Suprapubic skin (tissue), 4 donors: ENCODE measurements at regions not wholly inside any gene's neighbourhood (a gene's known extent, or its start where the extent isn't known, plus 50 kb on each side); places are given as distances from the start of the nearest gene placed in this dataset.

Source experiments
- DNase-seq, 2 donors: peaks; one replicate each; pipeline ENCODE4 v3.0.0-alpha.2; 2019; ENCODE audit warnings: low spot score in 2 of 2
- H3K27ac ChIP-seq: fragments of 200-600 bp; sonication (generic); one replicate; pipeline ENCODE4 v1.5.1; 2019
- H3K27me3 ChIP-seq: fragments of 200-600 bp; sonication (generic); one replicate; pipeline ENCODE4 v1.5.1; 2019
- H3K36me3 ChIP-seq: fragments of 200-600 bp; sonication (generic); one replicate; pipeline ENCODE4 v1.5.1; 2019
- H3K4me1 ChIP-seq: fragments of 200-600 bp; sonication (generic); one replicate; pipeline ENCODE4 v1.5.1; 2019
- H3K4me3 ChIP-seq: fragments of 200-600 bp; sonication (generic); one replicate; pipeline ENCODE4 v1.5.1; 2019; ENCODE audit warnings: mild to moderate bottlenecking
- H3K9me3 ChIP-seq: fragments of 200-600 bp; sonication (generic); one replicate; pipeline ENCODE4 v1.5.1; 2019
- CTCF ChIP-seq, 2 donors: fragments of 200-600 bp in 1 of 2; fragments of 450-650 bp in 1 of 2; sonication (generic) in 1 of 2; IDR thresholded peaks; one replicate each; pipeline ENCODE4 v1.5.1; 2016 to 2019; ENCODE audit warnings: antibody characterized with exemption in 2 of 2, mild to moderate bottlenecking in 1 of 2, moderate library complexity in 1 of 2
- EP300 ChIP-seq: sonication (generic); formaldehyde crosslinking; IDR thresholded peaks from one replicate; pipeline ENCODE4 v1.6.1; 2017; ENCODE audit warnings: antibody characterized with exemption
- POLR2A ChIP-seq, 2 donors: fragments of 450-650 bp; IDR thresholded peaks; one replicate each; pipeline ENCODE4 v1.6.1; 2017; ENCODE audit warnings: antibody characterized with exemption in 2 of 2, mild to moderate bottlenecking in 2 of 2, moderate library complexity in 2 of 2
- POLR2AphosphoS5 ChIP-seq, 3 donors: sonication (generic); formaldehyde crosslinking; IDR thresholded peaks; one replicate each; pipeline ENCODE4 v1.6.1; 2017; ENCODE audit warnings: antibody characterized with exemption in 3 of 3
- WGBS: methylation state at CpG from one replicate; pipeline ENCODE4 v1.1.5; 2018; 5-methylcytosine and 5-hydroxymethylcytosine counted together

GRCh38 chr9:105861972-105862371, 167.6 kb downstream of the TMEM38B start:
- no peak for DNase-seq
- no peaks in the 10 kb centered on the region for H3K27me3 ChIP-seq
- WGBS: 73% methylated on average over 2 of the region's 2 CpGs
- no peak for TF ChIP-seq EP300
- no peak for TF ChIP-seq POLR2A (IDR thresholded peaks at IDR 0.05)
- TF ChIP-seq CTCF (IDR thresholded peaks at IDR 0.05): no peak
- TF ChIP-seq POLR2AphosphoS5 (IDR thresholded peaks at IDR 0.05): no peak
- H3K4me1 ChIP-seq: no peaks in the 10 kb centered on the region
- H3K27ac ChIP-seq: no peak overlapping the region
- H3K4me3 ChIP-seq: no peak overlapping the region
- H3K9me3 ChIP-seq: no peaks in the 10 kb centered on the region
- no peaks in the 10 kb centered on the region for H3K36me3 ChIP-seq

GRCh38 chr9:105864248-105864898, 170.0 kb downstream of the TMEM38B start:
- no peak overlapping the region for H3K27ac ChIP-seq
- 60% methylated on average over 6 of the region's 6 CpGs for WGBS
- no peaks in the 10 kb centered on the region for H3K4me1 ChIP-seq
- H3K27me3 ChIP-seq: no peaks in the 10 kb centered on the region
- no peaks in the 10 kb centered on the region for H3K36me3 ChIP-seq
- DNase-seq: no peak
- H3K4me3 ChIP-seq: no peak overlapping the region
- TF ChIP-seq EP300 (no peak), CTCF (IDR thresholded peaks at IDR 0.05) (no peak), POLR2AphosphoS5 (IDR thresholded peaks at IDR 0.05) (no peak), POLR2A (IDR thresholded peaks at IDR 0.05) (no peak)
- no peaks in the 10 kb centered on the region for H3K9me3 ChIP-seq

- Histone ChIP-seq H3K4me3 (no peak overlapping the region), H3K9me3 (no peaks in the 10 kb centered on the region), H3K4me1 (no peaks in the 10 kb centered on the region), H3K27ac (no peak overlapping the region), H3K27me3 (no peaks in the 10 kb centered on the region), H3K36me3 (no peaks in the 10 kb centered on the region)
- 86% methylated on average over 2 of the region's 4 CpGs for WGBS
- no peak for DNase-seq
- TF ChIP-seq CTCF (IDR thresholded peaks at IDR 0.05) (no peak), POLR2A (IDR thresholded peaks at IDR 0.05) (no peak), EP300 (no peak), POLR2AphosphoS5 (IDR thresholded peaks at IDR 0.05) (no peak)
Measured at GRCh38 chr9:105865285-105865684, 170.9 kb downstream of the TMEM38B start.

- H3K36me3 ChIP-seq: no peaks in the 10 kb centered on the region
- H3K27me3 ChIP-seq: no peaks in the 10 kb centered on the region
- no peak for DNase-seq
- WGBS: 72% methylated on average over 2 of the region's 2 CpGs
- no peaks in the 10 kb centered on the region for H3K9me3 ChIP-seq
- H3K4me3 ChIP-seq: no peak overlapping the region
- H3K4me1 ChIP-seq: no peaks in the 10 kb centered on the region
- H3K27ac ChIP-seq: no peak overlapping the region
- no peak for TF ChIP-seq CTCF (IDR thresholded peaks at IDR 0.05)
- no peak for TF ChIP-seq EP300
- TF ChIP-seq POLR2A (IDR thresholded peaks at IDR 0.05): no peak
- TF ChIP-seq POLR2AphosphoS5 (IDR thresholded peaks at IDR 0.05): no peak
Measured at GRCh38 chr9:105871540-105871939, 177.2 kb downstream of the TMEM38B start.

GRCh38 chr9:105873801-105874200, 179.5 kb downstream of the TMEM38B start:
- Histone ChIP-seq H3K27ac (no peak overlapping the region), H3K9me3 (no peaks in the 10 kb centered on the region), H3K4me1 (no peaks in the 10 kb centered on the region), H3K36me3 (no peaks in the 10 kb centered on the region), H3K4me3 (no peak overlapping the region), H3K27me3 (no peaks in the 10 kb centered on the region)
- TF ChIP-seq POLR2A (IDR thresholded peaks at IDR 0.05) (no peak), POLR2AphosphoS5 (IDR thresholded peaks at IDR 0.05) (no peak), CTCF (IDR thresholded peaks at IDR 0.05) (no peak), EP300 (no peak)
- WGBS: 58% methylated on average over 3 of the region's 3 CpGs
- DNase-seq: no peak
